Nephron (organoid): ENCODE measurements at regions not wholly inside any gene's neighbourhood (a gene's known extent, or its start where the extent isn't known, plus 50 kb on each side); places are given as distances from the start of the nearest gene placed in this dataset.

ENCODE experiments used
- H3K27ac Mint-ChIP-seq, 3 experiments: 2 replicates each; pipeline ENCODE4 v1.8.0; 2020; ENCODE audit warnings: mixed read lengths in 3 of 3, mild to moderate bottlenecking in 2 of 3, moderate library complexity in 1 of 3
- H3K27me3 Mint-ChIP-seq: 2 replicates; pipeline ENCODE4 v1.8.0; 2021; ENCODE audit warnings: low read depth, mild to moderate bottlenecking, moderate library complexity, mixed read lengths
- H3K36me3 Mint-ChIP-seq: 2 replicates; pipeline ENCODE4 v1.8.0; 2020; ENCODE audit warnings: low read depth, mixed read lengths
- H3K4me1 Mint-ChIP-seq: 2 replicates; pipeline ENCODE4 v1.8.0; 2020; ENCODE audit warnings: mixed read lengths
- H3K4me3 Mint-ChIP-seq, 3 experiments: 2 replicates each; pipeline ENCODE4 v1.8.0; 2020; ENCODE audit warnings: mild to moderate bottlenecking in 3 of 3, mixed read lengths in 3 of 3, moderate library complexity in 2 of 3
- H3K9me3 Mint-ChIP-seq: 2 replicates; pipeline ENCODE4 v1.8.0; 2020; ENCODE audit warnings: mixed read lengths
- CTCF ChIP-seq, 3 experiments: fragments of 200-600 bp; sonication (generic); IDR thresholded peaks; one replicate each; pipeline ENCODE4 v1.5.0; 2021; ENCODE audit warnings: antibody characterized with exemption in 3 of 3; ENCODE audit not compliant: unreplicated experiment in 3 of 3

GRCh38 chr13:34776390-34776981 lies 165.6 kb upstream of the NBEA start:
- TF ChIP-seq CTCF (IDR thresholded peaks at IDR 0.05; ENCODE audit: unreplicated experiment in 3 of 3) = no peak
- Mint-ChIP-seq H3K9me3 (no peaks in the 10 kb centered on the region), H3K36me3 (no peaks in the 10 kb centered on the region), H3K27me3 (no peaks in the 10 kb centered on the region), H3K4me1 (no peaks in the 10 kb centered on the region), H3K27ac (no peak overlapping the region), H3K4me3 (no peak overlapping the region)

DNA sequence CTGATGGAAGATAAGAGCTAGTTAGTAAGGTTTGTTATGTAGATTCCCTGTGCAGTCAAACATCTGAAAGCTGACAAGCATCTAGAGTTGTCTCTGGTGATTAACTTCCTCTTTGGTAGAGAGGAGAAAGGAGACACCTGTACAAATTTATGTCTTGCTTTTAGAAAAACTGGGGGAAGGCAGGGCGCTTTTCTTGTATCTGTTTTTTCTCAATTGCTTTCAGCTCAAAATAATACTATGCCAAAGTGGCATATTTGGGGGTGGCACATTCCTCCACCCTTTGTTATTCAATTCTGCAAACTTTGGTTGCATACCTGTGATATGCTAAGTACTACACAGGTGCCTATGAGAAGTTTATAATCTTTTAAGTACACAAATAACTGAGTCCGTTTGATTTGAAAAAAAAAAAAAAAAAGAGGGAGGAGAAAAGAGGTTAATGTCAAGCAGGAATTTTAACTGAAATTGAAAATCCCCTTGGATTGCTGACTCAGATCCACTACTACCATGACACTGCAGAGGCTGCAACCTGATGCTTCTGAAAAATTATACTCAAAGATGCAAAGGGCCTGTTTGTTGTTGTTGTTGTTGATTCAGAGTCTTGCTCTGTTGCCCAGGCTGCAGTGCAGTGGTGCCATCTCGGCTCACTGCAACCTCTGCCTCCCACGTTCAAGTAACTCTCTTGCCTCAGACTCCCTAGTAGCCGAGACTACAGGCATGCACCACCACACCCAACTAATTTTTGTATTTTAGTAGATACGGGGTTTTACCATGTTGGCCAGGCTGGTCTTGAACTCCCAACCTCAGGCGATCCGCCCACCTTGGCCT lies 164.8 kb upstream of the NBEA start:
- Mint-ChIP-seq H3K27me3 (no peaks in the 10 kb centered on the region), H3K36me3 (no peaks in the 10 kb centered on the region), H3K4me1 (no peaks in the 10 kb centered on the region), H3K4me3 (no peak overlapping the region), H3K27ac (no peak overlapping the region), H3K9me3 (peaks cover 6% of the 10 kb centered on the region)
- no peak for TF ChIP-seq CTCF (IDR thresholded peaks at IDR 0.05; ENCODE audit: unreplicated experiment in 3 of 3)

DNA sequence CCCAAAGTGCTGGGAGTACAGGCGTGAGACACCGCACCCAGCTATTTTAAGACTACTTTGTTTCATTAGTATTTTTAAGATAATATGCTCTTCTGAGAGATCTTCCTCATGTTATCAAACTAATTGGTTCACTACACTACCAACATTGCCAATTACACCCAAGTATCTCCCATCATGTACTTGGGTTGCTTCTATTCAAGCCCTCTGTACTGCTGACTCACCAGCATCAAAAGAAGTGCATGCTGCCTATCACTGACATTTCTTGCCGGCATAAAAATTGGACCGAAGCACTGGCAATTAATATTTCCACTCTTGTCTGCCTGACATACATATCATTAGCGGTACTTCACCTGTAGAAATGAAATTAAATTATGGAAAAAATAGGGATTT lies 164.2 kb upstream of the NBEA start:
- Mint-ChIP-seq H3K9me3 (peaks cover 9% of the 10 kb centered on the region), H3K4me1 (no peaks in the 10 kb centered on the region), H3K36me3 (no peaks in the 10 kb centered on the region), H3K4me3 (no peak overlapping the region), H3K27ac (no peak overlapping the region), H3K27me3 (no peaks in the 10 kb centered on the region)
- TF ChIP-seq CTCF (IDR thresholded peaks at IDR 0.05; ENCODE audit: unreplicated experiment in 3 of 3) = no peak

DNA sequence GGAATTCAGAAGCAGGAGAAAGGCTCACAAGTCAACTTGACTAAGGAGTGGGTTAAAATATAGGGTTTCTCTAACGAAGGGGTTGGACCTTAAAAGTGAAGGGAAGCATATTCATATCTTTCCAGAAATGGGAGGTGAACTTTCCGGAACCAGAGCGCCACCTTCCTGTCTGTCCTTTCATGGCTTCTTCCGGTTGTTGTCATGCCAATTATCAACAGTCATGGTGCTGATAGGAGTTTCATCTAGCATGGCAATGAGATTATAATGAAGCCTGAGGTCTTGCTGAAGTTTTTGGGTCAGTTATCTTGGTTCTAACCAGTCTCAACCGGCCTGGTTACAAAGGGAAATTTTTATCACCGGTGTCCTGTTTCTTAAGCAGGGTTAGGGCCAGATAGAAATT lies 162.9 kb upstream of the NBEA start:
- peaks cover 12% of the 10 kb centered on the region for H3K9me3 Mint-ChIP-seq
- TF ChIP-seq CTCF (IDR thresholded peaks at IDR 0.05; ENCODE audit: unreplicated experiment in 3 of 3) = no peak
- no peaks in the 10 kb centered on the region for H3K4me1 Mint-ChIP-seq
- H3K4me3 Mint-ChIP-seq = no peak overlapping the region
- H3K27me3 Mint-ChIP-seq = no peaks in the 10 kb centered on the region
- H3K27ac Mint-ChIP-seq = no peak overlapping the region
- H3K36me3 Mint-ChIP-seq = no peaks in the 10 kb centered on the region

DNA sequence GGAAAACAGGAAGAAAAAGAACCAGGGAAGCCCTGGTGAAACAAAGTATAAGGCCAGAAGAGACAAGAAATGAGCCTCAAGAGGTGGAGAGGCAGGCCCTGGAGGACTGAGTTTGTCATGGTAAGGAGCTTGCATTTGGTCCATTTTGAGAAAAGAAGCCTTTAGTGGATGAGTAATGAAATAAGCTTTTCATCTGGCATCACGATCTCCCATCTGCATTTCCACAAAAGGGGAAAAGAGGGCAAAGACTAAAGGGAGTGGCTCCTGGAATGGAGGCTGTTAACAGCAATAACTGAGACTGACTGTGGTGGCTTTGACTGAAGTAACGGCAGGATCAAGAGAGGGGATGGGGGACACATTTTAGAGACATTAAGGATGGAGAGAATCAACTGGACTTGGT lies 148.8 kb upstream of the NBEA start:
- peaks cover 5% of the 10 kb centered on the region for H3K4me1 Mint-ChIP-seq
- TF ChIP-seq CTCF (IDR thresholded peaks at IDR 0.05; ENCODE audit: unreplicated experiment in 3 of 3) = no peak
- no peak overlapping the region for H3K27ac Mint-ChIP-seq
- no peaks in the 10 kb centered on the region for H3K36me3 Mint-ChIP-seq
- peaks cover 12% of the 10 kb centered on the region for H3K9me3 Mint-ChIP-seq
- peaks cover 5% of the 10 kb centered on the region for H3K27me3 Mint-ChIP-seq
- no peak overlapping the region for H3K4me3 Mint-ChIP-seq

DNA sequence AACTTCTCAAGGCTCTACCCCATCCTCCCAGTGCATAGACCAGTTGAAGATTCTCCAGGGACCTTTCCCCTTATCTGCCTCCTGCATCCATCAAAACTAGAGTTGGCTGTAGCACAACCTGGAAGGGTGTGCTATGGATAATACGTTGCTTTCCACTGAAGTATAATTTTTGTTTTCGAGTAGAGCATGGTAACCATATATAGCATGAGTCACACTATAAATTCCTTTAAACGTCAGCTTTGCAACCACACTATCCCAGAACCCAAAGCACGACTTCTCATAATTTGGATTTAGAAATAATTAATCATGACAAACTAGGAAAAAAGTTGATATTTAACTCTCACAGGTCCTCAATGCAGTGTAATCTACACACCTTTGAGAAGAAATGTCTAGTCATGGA lies 138.3 kb upstream of the NBEA start:
- Mint-ChIP-seq H3K4me3 (no peak overlapping the region), H3K9me3 (no peaks in the 10 kb centered on the region), H3K27ac (no peak overlapping the region), H3K4me1 (no peaks in the 10 kb centered on the region), H3K27me3 (peaks cover 6% of the 10 kb centered on the region), H3K36me3 (no peaks in the 10 kb centered on the region)
- TF ChIP-seq CTCF (IDR thresholded peaks at IDR 0.05; ENCODE audit: unreplicated experiment in 3 of 3) = no peak
